Activated gamma-delta T cell treated with Interleukin-2 at 50 U/mL for 16 hours (primary cell): ENCODE measurements at regions not wholly inside any gene's neighbourhood (a gene's known extent, or its start where the extent isn't known, plus 50 kb on each side); places are given as distances from the start of the nearest gene placed in this dataset.

ENCODE experiments used
- DNase-seq: peaks from one replicate; pipeline ENCODE4 v3.0.0-alpha.2; 2020

DNA sequence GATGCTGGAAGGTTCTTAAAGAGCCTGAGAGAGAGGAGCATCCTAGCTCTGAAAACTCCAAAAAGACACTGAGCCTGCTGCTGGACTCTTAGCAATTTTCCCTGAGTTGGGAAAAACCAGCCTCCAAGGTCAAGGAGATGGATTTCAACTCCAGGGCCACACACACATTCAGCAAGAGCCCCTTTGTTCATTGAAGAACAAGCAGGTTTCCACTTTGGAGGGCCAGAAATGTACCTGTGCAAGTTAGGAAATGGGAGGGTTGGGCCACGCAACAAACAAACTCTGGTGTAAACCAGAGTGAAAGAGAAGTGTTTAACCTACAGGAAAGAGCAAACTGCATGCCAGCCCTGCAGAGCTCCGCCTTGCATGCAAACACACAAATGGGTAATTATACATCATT is 264.8 kb upstream of the RPL38 start:
- no peak for DNase-seq

- DNase-seq, result no peak
Measured at GRCh38 chr17:73939806-73940205, 263.7 kb upstream of the RPL38 start.

GRCh38 chr17:73940511-73940910 is 263.0 kb upstream of the RPL38 start:
- DNase-seq, result no peak

GRCh38 chr17:73941919-73942530 is 261.5 kb upstream of the RPL38 start:
- no peak for DNase-seq

DNA sequence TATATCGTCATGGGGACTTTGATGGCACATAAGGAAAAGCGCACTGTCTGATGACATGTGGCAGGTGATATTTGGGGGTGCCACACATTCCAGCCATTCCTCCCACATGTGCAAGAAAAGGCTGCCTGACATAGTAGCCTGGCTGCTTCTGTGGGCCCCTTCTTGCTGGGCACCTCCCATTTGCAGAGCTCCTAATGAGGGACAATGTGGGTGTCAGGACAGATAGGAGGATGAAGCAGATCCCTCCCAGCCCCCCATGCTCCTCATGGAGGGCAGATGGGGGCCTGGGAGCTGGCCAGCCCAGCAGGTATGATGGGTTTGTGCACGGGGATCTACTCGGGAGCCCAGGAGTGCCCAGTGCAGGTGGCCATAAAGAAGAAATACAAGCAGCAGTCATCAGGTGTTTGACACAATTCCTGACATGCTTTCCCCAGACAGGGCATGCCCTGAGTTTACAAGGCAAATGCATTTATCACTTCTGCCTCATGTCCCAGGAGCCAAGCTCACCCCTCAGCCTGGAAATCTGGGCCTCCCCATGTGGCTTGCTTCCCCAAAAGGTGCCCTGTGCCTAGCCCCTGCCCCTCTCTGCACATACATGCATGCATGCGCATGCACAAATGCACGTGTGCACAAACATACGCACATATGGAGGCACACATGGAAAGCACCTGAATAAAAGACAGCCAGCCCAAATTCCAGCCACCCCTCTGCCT is 260.6 kb upstream of the RPL38 start:
- DNase-seq, result no peak

GRCh38 chr17:73943416-73944110 is 259.9 kb upstream of the RPL38 start:
- no peak for DNase-seq

GRCh38 chr17:73944366-73944765 is 259.1 kb upstream of the RPL38 start:
- no peak for DNase-seq

GRCh38 chr17:73947281-73947965 is 256.1 kb upstream of the RPL38 start:
- no peak for DNase-seq

DNA sequence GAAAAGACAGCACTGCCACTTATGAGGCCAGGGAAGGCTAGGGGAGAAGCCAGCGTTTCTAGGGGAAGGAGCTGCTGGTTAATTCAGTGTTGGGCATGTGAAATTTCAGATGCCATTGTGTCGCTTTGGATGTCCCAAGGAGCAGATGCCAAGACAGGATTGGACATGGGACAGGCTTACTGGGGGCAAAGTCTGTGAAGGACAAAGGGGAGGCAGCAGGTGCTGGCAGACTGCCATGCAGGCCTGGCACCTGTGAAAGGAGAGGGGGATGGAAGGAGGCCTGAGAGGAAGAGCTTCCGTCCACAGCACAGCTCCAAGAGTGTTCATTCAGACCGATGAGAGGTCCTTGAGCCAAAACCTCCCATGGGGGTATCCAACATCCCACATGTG is 255.5 kb upstream of the RPL38 start:
- no peak for DNase-seq

DNA sequence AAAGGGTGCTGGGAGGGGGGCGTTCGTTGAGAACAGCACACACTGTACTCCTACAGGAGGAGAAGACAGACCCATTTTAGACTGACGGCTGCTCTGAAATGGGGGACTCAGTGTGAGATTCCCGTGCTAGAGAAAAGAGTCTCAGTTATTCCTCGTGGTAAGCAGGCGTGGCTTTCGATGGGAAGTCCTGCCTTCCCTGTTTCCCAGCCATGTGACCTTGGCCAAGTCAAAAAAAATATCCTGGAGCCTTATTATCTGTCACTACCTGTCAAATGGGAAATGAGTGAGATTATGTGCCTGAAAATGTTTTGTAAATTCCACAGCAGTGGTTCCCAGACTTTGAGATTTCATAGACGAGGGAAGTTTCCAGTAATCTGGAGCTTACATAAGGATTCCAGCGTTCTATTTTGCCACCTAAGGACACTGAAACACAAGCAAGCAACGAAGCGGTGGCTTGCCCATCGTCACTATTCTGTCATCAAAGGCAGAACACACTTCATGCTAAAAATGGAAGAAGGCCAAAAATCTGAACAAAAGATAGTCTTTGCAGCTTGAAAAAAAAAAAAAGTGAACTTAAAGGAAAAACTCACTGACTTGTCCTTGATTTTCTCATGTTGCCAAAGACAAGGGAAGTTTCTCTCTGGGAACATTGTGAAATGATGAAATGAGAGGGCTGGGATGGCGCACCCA is 253.4 kb upstream of the RPL38 start:
- no peak for DNase-seq

DNA sequence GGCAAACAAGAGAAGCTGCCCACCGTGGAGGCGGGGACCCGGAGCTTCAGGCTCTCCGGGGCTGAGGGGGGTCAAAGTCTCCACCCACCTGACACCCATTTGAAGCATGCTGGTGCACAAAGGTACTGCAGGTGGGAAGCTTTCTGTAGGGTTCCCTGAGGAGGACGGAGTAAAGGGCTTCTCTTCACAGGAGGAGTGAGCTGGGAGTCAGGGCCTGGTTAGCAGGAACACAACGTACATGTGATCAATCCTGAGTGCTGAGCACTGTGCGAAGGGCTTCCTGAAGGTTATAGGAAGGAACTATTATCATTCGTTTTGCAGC is 252.9 kb upstream of the RPL38 start:
- no peak for DNase-seq

GRCh38 chr17:73952082-73952479 is 251.4 kb upstream of the RPL38 start:
- no peak for DNase-seq

- DNase-seq, result peak; percentile 41
Measured at GRCh38 chr17:73952480-73953205, 250.8 kb upstream of the RPL38 start.

- DNase-seq, result no peak
Measured at GRCh38 chr17:73953206-73954033, 250.1 kb upstream of the RPL38 start.

GRCh38 chr17:73954951-73955350 is 248.5 kb upstream of the RPL38 start:
- no peak for DNase-seq

DNA sequence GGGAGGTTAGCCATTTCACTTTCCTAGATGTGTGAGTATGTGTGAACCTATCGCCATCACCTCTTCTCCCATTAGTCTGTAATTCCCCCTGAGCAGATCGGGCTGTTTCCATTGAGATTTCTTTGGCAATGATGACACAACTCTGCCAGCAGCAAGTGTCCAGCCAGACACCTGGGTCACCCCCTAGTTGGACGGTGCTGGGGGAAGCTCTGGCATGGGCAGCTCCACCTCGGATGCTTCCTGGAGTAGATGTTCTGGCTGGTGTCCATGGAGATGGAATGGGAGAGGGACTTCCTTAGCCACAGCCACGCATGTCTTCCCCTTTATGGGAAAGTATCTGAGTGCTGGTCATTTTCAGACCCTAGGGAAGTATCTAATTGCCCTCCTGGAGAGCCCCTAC is 247.9 kb upstream of the RPL38 start:
- no peak for DNase-seq

DNA sequence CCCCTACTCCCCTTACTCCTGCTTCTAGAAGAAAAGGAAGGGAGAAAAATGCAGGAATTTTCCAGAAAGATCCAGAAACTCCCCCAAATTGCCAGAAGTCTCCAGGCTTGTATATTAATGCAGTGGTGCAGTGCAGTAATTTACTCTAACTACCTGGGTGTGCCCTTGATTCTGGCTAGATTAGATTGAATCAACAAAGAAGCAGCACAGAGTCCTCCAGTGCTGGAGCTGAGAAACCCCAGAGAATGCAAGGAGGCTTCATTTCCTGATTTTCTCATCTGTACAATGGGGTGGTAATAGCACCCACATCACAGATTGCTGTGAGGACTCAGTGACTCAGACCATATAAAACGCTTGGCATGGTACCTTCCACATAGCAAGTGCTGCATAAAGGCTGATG is 247.3 kb upstream of the RPL38 start:
- no peak for DNase-seq

DNA sequence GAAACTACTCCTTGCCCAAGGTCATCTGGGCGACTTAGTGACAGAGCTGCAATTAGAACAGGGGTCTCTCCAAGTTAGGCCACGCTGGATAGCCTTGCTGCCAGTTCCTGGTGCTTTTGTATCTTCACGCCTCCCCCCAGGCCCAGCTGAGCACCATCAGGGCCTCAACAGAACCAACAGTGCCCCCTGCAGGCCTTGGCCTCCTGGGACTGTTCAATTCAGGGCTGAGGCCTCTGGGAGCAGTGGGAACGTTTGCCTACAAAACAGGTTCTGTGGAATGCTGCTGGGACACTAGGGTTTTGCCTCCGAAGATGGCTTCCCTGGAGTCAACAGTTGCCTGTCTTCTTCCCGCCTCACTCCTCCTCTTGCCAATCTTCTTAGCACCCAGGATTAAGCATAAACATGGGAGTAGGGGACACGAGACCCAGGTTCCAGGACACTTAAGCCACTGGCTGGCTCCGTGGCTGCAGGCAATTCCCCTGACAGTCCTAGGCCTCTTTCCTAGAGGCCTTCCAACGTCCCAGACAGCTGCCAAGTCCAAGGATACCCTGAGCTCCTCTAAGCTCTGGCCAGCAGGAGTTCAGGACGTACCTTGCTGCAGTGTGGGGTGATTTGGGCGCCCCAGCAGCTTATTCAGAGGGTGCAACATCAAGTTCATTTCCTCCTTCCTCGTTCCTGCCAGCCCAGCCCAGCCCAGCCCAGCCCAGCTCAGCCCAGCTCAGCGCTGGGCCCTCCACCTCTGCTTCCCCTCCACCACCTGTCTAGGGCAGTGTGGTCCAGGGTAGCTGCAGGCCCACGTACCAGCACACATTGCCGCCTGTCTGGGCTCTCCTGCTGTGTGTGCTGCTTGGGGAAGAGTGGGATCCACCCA is 246.6 kb upstream of the RPL38 start:
- DNase-seq, result peak; percentile 56

DNA sequence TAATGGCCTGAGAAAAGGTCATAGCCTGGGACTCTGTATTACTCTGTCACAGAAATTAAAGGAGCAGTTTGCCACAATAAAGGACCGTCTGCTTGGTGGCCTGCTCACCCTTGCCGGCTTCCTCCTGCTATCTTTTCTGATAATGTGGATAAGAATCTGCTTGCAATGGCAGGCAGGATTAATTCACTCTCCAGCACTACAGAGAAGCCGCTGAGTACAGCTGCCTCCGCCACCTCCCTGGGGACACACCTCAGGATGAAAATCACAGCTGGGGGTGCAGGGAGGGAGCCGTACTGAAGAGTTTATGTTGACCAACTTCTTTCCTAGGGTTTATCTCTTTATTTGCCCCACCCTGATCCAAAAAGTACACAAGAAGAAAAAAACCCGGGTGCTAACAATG is 245.9 kb upstream of the RPL38 start:
- DNase-seq, result no peak

DNA sequence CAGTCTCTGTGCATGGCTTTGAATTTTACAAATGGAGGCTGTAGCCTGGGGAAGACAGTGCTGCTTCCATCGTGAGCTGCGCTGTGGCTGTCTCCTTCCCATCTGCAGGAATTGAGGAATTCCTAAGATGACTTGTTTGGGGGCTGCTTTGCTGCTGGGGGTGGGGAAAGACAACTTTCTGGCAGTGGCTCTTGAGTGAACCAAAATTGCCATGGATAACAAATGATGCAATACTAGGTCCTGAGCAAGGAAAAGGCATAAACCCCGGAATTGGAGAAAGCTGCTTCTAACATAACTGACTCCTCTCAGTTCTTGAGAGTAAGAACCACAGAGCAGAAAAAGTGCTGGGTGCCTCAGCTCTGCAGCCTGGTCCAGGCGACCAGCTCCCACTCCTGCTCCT is 245.0 kb upstream of the RPL38 start:
- DNase-seq, result no peak

- no peak for DNase-seq
Measured at GRCh38 chr17:73960469-73960868, 243.0 kb upstream of the RPL38 start.
